GM19351 (cell line): ENCODE measurements at regions not wholly inside any gene's neighbourhood (a gene's known extent, or its start where the extent isn't known, plus 50 kb on each side); places are given as distances from the start of the nearest gene placed in this dataset.

Experiments used
- ATAC-seq: cut with Tn5 transposase; IDR thresholded peaks from one replicate; pipeline ENCODE4 v1.9.1; 2021; ENCODE audit warnings: mild to moderate bottlenecking, moderate library complexity; ENCODE audit not compliant: unreplicated experiment

DNA sequence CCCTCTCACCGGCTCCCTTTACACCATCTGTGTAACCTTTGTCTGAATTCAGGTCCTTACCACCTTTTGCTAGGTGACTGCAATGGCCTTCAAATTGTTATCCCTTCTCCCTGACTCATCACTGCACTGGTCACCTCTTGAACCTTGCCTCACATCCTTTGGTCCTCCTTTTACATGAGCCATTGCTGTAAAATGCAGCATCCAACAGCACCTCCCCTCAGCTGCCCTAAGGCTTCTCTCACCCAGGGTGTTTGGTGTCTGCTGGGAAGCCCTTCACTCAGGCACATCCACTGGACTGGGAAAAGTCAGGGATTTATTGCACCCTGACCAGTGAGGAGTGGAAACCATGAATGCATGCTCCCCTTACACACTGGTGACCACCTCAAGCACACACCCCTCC, 192.5 kb upstream of the GATB start:
- ATAC-seq = no peak

DNA sequence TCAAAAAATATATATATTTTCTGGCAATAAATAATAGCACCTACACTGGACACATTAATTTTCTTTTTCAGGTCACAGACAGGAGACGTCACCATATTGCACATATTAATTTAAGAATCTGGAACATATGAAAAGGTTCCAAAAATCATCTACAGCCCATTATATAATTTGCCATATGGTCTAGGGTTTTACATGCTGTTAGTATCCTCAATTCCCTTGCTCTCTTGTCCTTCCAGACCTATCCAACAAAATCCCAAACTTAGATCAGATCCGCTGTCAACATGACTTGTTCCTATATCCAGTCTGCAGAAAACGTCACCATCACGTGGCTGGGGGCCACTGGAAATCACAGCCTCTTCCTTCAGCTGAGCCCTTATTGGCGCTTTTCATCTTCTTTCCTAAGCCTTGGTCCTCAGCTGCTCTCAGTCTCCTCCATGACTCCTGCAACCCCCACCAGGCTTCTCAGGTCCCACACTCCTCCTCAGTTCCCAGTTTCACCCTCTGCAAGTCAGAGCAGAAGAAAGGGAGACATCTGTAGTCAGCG, 192.0 kb upstream of the GATB start:
- ATAC-seq = no peak

DNA sequence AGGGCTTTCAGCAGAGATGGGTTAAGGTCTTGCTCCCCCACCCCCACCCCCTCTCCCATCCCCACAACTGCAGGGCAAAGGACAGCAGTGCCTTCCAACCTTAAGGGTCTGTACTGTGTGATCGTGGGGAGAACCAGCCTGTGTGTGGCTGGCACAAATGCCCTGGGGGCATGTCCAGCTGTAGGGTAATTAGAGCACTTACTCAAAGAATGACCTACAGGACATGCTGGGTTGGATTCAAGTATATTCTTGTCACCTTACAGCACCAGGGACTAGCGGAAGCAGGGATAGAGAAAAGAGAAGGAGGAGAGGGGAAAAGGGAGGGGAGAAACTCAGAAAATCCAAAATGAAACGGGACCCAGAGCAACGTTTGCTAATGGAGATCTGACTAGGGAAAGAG, 191.3 kb upstream of the GATB start:
- ATAC-seq = no peak

DNA sequence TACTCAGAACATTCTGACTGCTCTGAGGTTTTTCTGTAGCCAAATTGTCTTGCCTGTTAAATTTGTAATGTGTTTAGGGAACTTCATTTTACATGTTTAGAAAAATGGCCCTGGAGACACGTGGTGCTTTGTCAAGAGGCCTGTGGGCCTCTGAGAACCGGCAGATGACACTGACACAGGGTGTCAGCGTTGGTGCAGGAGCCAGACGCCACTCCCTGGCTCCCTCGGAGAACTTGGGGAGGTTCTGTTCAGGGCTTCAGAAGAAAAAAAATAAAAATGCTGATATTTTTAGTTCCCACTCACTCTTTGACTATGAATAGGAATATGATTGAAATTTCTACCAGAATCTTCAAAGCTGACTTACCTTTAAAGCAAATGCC, 190.9 kb upstream of the GATB start:
- ATAC-seq = no peak

DNA sequence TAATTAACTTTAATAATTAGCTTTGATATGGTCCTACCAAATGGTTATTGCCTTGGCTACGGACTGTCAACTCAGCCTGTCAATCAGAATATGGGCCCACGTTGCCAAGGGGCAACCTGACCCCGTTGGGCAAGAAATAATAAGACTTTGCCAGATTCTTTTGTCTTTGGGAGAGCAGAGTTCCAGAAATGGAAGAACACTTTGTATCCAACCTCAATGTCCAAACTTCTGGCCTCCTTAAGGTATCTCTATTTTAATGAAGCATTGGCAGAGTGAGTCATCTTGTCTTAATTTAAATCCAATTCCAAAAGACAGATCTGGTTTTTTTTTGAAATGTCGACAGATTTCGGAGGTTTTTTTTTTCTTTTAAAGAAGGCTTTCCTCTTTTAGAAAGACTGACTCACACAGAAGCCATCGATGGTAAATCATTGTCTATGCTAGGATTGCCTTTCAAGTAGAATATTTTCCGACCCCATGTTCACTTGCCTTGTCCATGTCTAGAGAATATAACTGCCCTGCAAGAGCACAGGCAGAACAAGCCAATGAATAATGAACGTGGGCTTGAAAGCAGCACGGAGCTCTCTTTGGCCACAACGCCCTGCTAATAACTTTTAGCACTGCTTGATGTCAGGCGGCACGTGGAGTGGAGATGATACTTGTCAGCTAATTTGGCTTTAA, 190.3 kb upstream of the GATB start:
- ATAC-seq = no peak

DNA sequence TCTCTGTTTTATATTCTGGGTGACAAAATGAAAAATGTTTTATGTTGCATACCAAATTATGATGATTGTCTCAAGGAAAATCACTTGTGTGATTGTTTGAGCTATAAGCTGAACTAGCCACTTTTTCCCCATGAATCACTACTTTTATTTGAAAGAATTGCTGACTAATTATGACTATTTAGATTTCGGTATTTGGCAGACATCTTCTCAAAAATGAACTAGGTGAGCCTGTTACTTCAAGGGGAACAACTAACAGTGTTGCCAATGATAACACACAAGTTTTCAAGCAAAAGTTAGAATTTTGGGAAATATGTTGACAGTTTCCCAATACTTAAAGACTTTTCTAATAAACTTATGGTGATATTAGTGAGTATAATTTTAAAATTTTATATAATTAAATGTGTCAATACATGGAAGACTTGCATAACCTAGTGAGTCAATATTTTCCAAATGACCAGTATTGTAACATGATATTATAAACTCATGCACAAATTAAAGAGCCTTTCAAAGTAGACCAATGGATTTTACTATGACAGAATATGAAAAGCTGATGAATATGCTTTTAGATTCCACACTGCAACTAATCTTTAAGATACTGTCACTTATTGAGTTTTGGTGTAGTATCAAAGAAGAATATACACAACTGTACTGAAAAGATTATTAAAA, 187.7 kb upstream of the GATB start:
- ATAC-seq = no peak

DNA sequence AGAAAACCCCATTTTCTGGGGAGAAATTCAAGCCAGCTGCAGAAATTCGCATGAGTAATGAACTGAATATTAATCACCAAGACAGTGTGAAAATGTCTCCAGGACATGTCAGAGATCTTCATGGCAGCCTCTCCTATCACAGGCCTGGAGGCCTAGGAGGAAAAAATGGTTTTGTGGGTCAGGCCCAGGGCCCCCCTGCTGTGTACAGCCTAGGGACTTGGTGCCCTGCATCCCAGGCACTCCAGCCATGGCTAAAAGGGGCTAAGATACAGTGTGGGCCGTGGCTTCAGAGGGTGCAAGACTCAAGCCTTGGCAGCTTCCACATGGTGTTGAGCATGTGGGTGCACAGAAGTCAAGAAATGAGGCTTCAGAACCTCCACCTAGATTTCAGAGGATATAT, 185.9 kb upstream of the GATB start:
- ATAC-seq = no peak

DNA sequence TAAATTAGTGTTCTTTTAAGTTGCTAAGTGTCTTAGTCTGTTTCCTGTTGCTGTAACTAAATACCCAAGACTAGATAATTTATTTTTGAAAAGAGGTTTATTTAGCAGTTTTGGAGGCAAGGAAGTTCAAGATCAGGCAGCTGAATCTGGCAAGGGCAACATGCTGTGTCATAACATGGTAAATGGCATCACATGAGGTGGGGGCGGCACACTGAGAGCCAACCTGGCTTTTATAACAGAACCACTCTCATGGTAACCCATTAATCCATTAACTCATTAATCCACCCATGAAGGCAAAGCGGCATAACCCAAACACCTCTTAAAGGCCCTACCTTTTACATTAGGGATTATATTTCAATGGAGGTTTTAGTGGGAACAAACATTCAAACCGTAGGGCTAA, 182.2 kb upstream of the GATB start:
- ATAC-seq = no peak

DNA sequence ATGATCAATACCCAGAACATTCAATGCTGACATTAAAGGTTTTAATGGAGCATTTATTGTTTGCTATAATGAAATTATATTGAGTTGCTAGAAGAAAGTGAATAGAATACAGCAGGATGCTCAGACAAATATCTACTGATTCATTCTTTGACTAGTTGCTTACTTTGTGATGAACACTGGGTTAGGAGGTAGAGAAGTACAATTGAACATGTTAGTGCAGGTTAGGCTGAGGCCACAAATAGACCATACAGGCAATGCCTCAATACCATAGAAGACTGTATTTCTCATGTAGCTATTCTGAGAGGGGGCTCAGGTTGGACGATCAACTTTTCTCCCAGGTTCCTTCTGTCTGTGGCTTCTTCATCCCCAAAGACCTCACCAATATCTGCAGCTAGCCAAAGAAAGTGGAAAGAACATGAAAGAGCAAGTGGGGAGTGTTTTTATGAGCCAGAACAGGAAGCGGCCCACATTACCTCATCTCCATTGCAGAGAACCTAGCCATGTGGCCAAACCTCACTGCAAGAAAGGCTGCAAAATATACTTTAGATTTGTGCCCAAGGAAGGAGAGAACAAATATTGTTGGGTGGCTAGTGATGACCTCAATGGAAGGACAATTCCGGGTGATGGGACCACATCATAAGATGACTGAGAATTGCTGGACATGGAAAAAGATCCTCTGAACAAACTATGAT, 180.3 kb upstream of the GATB start:
- ATAC-seq = no peak

DNA sequence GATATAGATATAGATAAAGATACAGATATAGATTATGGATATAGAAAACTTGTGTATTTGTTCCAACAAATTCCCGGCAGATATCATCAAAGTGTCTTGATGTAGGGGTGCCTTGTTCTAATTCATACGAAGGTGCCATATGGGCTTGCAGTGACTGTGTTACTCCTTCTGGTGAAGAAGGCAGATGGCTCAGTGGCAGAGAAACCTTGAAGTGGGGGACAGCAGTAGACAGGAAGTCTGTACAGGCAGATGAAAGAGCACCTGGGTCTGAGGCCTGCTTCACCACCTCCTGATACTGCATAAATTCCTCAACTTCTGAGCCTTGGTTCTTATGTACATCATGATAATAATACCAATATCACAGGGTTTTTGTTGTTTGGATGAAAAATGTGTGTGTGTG, 179.5 kb upstream of the GATB start:
- no peak for ATAC-seq

DNA sequence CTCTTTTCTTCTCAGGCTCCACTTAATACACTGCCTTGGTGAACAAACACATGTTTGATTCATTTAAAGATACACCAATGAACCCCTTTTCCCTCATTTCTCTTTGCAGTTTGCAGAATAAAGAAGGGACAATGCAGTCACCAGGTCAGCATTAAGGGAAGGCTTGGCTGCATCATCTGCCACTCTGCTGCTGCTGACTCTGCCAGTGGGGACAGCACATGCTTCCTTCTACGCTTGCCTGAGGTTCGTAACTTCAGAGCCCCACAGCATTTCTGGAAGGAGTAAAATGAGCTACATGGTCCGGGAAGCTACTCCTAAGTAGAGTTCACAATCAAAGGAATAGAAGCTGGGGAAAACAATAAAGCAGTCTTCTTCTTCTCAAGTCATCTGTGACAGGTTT, 178.9 kb upstream of the GATB start:
- ATAC-seq = no peak

DNA sequence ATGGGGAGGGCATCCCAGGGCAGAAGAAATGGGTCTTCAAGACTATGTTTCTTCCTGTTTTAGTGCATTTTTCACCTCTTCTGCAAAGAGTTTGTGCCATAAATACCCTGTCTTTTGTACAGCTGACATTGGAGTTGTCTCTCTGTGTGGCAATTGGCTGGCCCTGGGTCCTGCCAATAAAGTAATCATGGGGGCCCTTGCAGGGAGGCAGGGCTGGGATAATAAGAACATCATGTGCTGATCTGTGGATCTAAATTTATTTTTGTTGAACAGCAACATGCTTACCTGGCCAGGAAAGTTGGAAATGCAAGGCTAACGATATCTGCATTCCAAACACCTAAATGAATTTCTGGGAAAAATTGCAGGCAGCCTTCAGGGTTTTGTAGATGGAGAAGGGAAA, 174.6 kb upstream of the GATB start:
- no peak for ATAC-seq

DNA sequence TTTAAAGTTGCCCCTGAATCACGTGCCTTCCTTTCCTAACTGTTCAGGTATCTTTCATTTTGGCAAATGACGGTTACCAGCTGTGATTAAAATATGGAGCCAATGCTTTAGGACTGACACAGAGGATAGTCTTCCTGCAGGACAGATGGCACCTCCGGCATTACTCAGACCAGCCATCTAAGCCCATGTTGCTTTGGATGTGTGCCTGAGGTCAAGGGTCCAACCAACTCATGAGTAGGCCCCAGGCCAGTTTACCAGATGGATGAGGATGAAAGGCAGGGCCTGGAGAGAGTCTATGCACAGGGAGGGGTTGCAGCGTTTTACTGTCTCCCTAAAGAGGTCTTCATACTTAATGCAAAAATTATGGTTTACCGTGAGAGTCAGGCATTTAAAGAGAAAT, 174.0 kb upstream of the GATB start:
- no peak for ATAC-seq

DNA sequence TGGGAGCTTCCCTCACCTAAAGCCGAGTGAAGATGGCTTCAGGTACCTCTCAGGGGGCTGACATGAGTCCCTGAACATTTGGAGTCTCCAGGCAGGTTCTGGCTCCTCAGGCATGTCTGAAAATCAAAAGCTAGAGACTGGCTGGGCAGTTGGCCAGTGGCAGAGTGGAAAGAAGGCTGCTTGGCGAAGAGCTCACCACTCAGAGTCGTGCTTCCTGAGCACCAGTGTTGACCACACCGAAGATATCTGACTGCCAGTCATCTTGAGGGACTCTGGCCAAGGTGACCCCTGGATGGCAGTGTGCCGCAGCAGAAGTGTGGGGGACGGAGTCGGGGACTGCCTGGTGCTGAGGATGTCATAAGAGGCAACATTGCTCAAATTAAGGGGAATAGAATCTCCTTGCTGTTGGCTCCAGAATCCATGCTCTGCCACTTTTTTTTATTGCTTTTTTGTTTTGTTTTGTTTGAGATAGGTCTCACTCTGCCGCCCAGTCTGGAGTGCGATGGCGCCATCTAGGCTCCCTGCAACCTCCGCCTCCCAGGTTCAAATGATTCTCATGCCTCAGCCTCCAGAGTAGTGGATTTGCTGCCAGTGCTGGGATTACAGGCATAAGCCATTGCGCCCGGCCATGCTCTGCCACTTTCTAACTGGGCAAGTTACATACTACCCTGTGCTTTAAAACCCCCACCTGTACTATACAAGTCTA, 172.5 kb upstream of the GATB start:
- no peak for ATAC-seq

DNA sequence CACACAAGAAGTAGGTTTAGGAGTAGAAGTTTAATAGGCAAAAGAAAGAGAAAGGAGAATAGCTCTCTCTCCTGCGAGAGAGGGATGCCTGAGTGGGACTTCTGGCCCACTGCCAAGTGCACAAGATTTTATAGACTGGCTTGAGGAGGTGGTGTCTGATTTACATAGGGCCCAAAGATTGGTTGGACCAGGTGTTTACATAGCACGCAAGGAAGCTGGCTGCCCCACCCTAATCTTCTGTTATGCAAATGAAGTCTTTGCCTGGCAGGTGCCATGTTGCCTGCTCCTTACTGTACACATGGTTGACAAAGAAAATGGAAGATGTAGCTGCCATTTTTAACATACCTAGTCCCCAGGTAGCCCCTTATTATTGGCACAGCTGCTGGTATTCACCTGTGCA, 170.8 kb upstream of the GATB start:
- ATAC-seq = no peak

DNA sequence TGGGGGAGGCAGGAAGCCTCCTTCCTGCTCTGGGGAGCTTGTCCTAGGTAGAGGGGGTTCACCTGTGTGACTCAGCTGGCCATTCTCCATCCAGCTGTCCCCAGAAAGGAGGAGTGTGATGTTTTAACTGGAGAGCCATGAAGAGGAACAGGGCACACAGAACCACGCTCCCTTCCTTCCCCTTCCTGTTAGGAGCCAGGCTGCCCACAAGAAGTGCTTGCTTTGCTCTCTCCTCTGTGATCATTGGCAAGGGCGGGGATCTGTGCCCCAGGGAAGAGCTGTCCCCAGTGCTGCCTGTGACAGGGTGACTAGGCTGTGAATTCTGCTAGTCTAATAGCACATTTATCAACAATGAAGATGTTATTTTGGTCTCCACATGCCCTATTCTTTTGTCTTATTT, 169.6 kb upstream of the GATB start:
- no peak for ATAC-seq

DNA sequence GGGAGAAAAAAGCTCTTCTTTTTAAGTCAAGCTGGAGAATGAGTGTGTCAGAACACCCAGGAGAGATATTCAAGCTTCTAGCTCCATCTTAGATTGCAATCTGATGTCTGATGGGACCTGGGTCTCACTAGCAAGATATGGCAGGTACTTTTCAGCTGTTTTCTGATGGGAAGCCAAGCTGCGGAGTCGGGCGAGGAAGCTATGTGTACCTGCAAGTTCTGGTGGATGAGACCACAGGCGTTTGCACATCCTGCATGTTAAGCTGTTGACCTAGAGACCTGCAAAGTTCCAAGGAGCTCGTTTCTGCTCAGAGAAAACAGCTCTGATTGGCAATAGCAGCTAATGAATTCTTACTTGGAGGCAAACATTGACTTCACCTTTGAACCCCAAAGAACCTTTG, 167.3 kb upstream of the GATB start:
- no peak for ATAC-seq

DNA sequence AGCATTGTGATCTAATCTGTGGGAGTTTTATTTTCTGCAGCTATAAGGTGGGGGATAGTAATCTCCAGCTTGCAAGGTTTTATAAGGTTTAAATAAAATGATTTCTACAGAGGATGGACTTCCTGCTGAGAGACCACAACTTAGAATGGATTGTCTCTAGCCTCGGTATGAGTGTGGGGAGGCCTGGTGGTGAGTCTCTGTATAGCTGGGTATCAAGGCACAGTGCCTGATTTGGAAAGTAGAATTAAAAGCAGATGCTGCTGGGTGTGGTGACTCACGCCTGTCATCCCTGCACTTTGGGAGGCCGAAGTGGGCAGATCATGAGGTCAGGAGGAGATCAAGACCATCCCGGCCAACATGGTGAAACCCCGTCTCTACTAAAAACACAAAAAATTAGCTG, 162.0 kb upstream of the GATB start:
- no peak for ATAC-seq

DNA sequence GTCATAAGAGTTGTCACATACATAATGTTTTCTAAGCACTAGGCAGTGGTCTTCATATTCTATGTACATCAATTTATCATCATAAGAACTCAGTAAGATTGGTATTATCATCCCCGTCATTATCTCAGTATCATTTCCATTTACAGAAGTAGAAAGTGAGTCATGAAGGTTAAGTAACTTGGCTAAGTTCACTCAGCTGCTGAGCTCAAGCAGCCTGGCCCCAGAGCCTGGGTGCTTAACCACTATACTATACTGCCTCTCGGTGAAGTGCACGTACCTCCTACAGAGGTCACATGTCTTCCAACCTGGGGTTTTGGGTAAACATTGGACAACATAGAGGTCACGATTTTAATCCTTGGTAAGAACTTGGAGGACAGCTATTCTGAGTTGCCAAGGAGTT, 161.5 kb upstream of the GATB start:
- no peak for ATAC-seq

DNA sequence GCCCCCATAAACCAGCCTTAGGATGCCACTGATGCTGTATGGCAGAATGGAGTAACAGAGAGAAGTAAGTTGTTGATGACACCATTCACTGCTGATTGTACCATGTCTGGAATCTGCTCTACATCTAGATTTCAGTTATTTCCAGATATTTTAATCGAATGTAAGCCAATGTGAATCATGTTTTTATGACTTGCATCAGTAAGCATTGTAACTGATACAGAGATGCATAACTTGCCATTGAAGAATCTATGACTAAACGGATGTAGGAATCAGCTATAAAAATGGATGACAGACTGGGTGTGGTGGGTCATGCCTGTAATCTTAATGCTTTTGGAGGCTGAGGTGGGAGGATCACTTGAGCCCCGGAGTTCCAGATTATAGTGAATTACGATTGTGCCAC, 161.0 kb upstream of the GATB start:
- ATAC-seq = no peak

DNA sequence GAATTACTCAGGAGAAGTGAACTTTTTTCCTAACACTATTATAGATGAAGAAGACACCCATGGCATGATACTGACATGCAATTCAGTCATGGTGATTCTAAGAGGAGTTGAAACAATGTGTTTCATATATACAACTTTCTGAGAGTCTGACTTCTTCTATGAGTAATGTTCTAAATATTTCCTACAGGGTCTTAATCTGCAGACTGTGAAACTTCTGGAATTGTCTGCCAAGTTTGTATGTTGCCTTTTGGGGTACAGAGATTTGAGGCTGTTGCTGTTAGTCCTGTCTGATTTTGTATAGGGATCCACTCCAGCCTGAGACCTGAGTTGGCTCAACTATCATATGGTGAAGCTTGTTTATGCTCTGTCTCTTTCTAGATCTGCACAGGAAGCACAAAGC, 160.6 kb upstream of the GATB start:
- no peak for ATAC-seq
